Neuronal stem cell (in vitro differentiated cells): ENCODE measurements at regions not wholly inside any gene's neighbourhood (a gene's known extent, or its start where the extent isn't known, plus 50 kb on each side); places are given as distances from the start of the nearest gene placed in this dataset.

Experiments
- DNase-seq: peaks from one replicate; pipeline ENCODE4 v3.0.0-alpha.2; 2013; ENCODE audit warnings: low spot score
- H2AFZ ChIP-seq: one replicate; pipeline ENCODE4 v1.6.1; 2013; ENCODE audit warnings: mild to moderate bottlenecking, low read length, inconsistent platforms
- H2AK5ac ChIP-seq: 2 replicates; pipeline ENCODE4 v1.6.1; 2013; ENCODE audit warnings: low read depth, mild to moderate bottlenecking, inconsistent platforms, low read length, moderate library complexity, mixed read lengths
- H2BK120ac ChIP-seq: 2 replicates; pipeline ENCODE4 v1.6.1; 2013; ENCODE audit warnings: low read depth, mild to moderate bottlenecking, inconsistent platforms, low read length, moderate library complexity, mixed read lengths
- H2BK12ac ChIP-seq: one replicate; pipeline ENCODE4 v1.6.1; 2013; ENCODE audit warnings: low read length, inconsistent platforms
- H2BK15ac ChIP-seq: 2 replicates; pipeline ENCODE4 v1.6.1; 2013; ENCODE audit warnings: mild to moderate bottlenecking, low read length, inconsistent platforms, mixed read lengths
- H2BK5ac ChIP-seq: one replicate; pipeline ENCODE4 v1.6.1; 2013; ENCODE audit warnings: inconsistent platforms, mild to moderate bottlenecking, low read length, moderate library complexity
- H3K14ac ChIP-seq: one replicate; pipeline ENCODE4 v1.6.1; 2013; ENCODE audit warnings: low read length, inconsistent platforms
- H3K18ac ChIP-seq: 2 replicates; pipeline ENCODE4 v1.6.1; 2013; ENCODE audit warnings: low read length, inconsistent platforms
- H3K23ac ChIP-seq: 2 replicates; pipeline ENCODE4 v1.6.1; 2013; ENCODE audit warnings: low read depth, mild to moderate bottlenecking, mixed read lengths, low read length, inconsistent platforms; ENCODE audit not compliant: poor library complexity
- H3K27ac ChIP-seq: replicated peaks from 3 replicates; pipeline ENCODE4 v1.5.1; 2013; ENCODE audit warnings: low read length, inconsistent platforms
- H3K27me3 ChIP-seq, 3 experiments: 2 replicates each; pipeline ENCODE4 v1.6.1; 2013; ENCODE audit warnings: low read length in 3 of 3, mild to moderate bottlenecking in 2 of 3, inconsistent platforms in 1 of 3, low read depth in 1 of 3, mixed read lengths in 1 of 3, moderate library complexity in 1 of 3; ENCODE audit not compliant: control insufficient read depth in 3 of 3, insufficient read depth in 3 of 3
- H3K36me3 ChIP-seq, 2 donors: replicated peaks in 1 of 2; 2 replicates each; pipeline ENCODE4 v1.6.1; 2013; ENCODE audit warnings: low read length in 2 of 2; ENCODE audit not compliant: control insufficient read depth in 2 of 2, insufficient read depth in 2 of 2
- H3K4ac ChIP-seq: 2 replicates; pipeline ENCODE4 v1.6.1; 2013; ENCODE audit warnings: inconsistent platforms, mild to moderate bottlenecking, low read length, moderate library complexity
- H3K4me1 ChIP-seq, 2 donors: 1 replicate in 1 of 2; 2 replicates in 1 of 2; pipeline ENCODE4 v1.6.1; 2013; ENCODE audit warnings: low read length in 2 of 2, low read depth in 1 of 2; ENCODE audit not compliant: control insufficient read depth in 2 of 2, insufficient read depth in 1 of 2
- H3K4me2 ChIP-seq: one replicate; pipeline ENCODE4 v1.6.1; 2013; ENCODE audit warnings: mild to moderate bottlenecking, low read length, inconsistent platforms; ENCODE audit not compliant: insufficient read depth, poor library complexity, severe bottlenecking
- H3K4me3 ChIP-seq, 2 donors: 2 replicates each; pipeline ENCODE4 v1.5.1; 2013; ENCODE audit warnings: low read length in 2 of 2, mild to moderate bottlenecking in 2 of 2, inconsistent platforms in 1 of 2, moderate library complexity in 1 of 2
- H3K79me1 ChIP-seq: one replicate; pipeline ENCODE4 v1.6.1; 2013; ENCODE audit warnings: low read depth, mild to moderate bottlenecking, inconsistent platforms, low read length, moderate library complexity
- H3K9ac ChIP-seq: one replicate; pipeline ENCODE4 v1.6.1; 2013; ENCODE audit warnings: mild to moderate bottlenecking, low read depth, low read length, inconsistent platforms; ENCODE audit not compliant: poor library complexity
- H3K9me3 ChIP-seq, 2 donors: replicated peaks in 1 of 2; 2 replicates each; pipeline versions ENCODE3 to v1.6.1; 2013; ENCODE audit warnings: low read length in 2 of 2, mild to moderate bottlenecking in 2 of 2, inconsistent platforms in 1 of 2, low read depth in 1 of 2, mixed read lengths in 1 of 2, moderate library complexity in 1 of 2; ENCODE audit not compliant: control insufficient read depth in 2 of 2, insufficient read depth in 1 of 2
- H4K8ac ChIP-seq: one replicate; pipeline ENCODE4 v1.6.1; 2013; ENCODE audit warnings: low read depth, mild to moderate bottlenecking, inconsistent platforms, low read length, moderate library complexity
- H4K91ac ChIP-seq: one replicate; pipeline ENCODE4 v1.6.1; 2013; ENCODE audit warnings: low read length, low read depth, mild to moderate bottlenecking, inconsistent platforms; ENCODE audit not compliant: poor library complexity
- WGBS, 2 donors: extraction: QIAGEN DNeasy Blood & Tissue Kit; methylation state at CpG; one replicate each; pipeline ENCODE4 v1.1.7; 2013; ENCODE audit warnings: missing lambda C conversion rate in 2 of 2, mixed read lengths in 1 of 2; ENCODE audit not compliant: insufficient read length in 2 of 2, insufficient replicate concordance in 1 of 2; ENCODE audit errors: extremely low coverage in 2 of 2; 5-methylcytosine and 5-hydroxymethylcytosine counted together

DNA sequence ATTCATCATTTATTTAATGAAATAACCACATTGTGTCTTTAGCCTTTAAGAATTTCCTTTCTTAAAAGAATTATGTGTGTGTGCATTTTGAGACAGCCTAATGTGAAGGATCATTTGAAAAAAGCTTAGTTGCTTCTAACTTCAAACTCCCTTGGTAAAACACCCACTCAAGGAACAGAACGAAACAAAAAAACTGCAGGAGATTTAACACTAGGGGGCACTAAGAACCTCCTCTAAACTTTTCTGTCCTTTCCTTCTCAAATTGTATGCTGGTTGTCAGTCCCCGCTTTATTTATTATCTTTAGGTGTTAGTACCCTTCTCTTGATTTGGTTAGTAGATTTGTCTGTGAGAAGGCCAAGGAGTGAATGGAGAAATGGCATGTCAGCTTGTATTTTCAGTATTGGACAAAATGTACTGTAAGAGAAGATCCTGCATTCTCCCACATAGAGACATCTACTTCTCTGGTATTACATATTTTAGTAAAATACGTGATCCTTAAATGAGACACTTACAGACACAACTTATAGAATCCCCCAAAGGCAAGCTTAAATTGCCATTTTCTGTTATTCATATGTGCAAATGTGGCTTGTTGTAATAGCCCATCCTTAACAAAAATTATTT, 229.7 kb downstream of the MRPS30 start:
- Histone ChIP-seq H3K36me3 (no peaks in the 10 kb centered on the region), H2BK12ac (no peak overlapping the region), H3K9me3 (no peaks in the 10 kb centered on the region), H3K79me1 (no peaks in the 10 kb centered on the region), H3K23ac (no peak overlapping the region), H4K91ac (no peak overlapping the region), H2AFZ (no peak overlapping the region), H2BK5ac (no peak overlapping the region), H3K4me3 (no peak overlapping the region), H3K27me3 (no peaks in the 10 kb centered on the region), H2BK15ac (no peak overlapping the region), H3K4ac (no peak overlapping the region), H2BK120ac (no peak overlapping the region), H3K14ac (no peak overlapping the region), H3K9ac (no peak overlapping the region), H2AK5ac (no peak overlapping the region), H4K8ac (no peak overlapping the region), H3K4me2 (no peak overlapping the region), H3K4me1 (no peaks in the 10 kb centered on the region), H3K18ac (no peak overlapping the region), H3K27ac (no peak overlapping the region)
- peak; percentile 45 for DNase-seq
- no CpG with 5 or more reads among the region's 3 CpGs for WGBS, 2 donors

DNA sequence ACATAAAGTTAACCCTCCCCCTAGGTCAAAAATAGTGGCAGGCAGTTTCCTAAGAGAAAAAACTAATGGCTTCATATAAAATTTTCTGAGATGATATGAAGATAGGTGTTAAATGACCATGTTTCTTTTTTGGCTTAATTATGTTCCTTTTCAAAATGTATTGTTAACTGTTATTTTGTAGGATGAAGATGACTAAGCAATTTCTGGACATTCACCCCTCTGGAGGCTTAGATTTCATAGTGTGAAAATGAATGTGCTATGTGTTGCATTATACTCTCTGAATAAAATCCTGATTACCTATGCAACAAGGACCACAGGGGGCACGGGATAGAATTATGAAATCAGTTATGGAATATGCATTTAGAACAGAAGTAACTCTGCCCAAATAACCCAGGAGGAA, 233.5 kb downstream of the MRPS30 start:
- no peaks in the 10 kb centered on the region for H3K27me3 ChIP-seq
- no peak overlapping the region for H2BK120ac ChIP-seq
- no CpG with 5 or more reads among the region's 1 CpG for WGBS, 2 donors

DNA sequence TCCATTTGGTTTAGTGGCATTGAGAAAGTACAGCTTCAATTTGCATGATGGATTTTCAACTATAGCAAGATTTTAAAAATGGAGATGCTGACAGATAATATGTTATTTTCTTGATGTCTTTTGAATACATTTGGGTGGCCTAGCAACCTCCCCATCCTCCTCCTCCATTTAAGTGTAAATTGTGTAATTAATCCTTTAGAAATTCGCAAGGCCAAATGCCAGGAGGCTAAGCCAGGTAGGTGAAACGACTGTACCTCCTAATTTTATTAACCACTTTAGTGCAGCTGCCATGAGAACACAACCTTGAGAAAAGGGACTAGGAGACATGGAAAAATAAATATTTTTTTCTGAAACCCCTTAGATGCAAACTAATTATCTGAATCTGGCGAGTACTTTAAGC, 248.8 kb downstream of the MRPS30 start:
- Histone ChIP-seq H3K4me3 (no peak overlapping the region), H3K4ac (no peak overlapping the region), H2AFZ (no peak overlapping the region), H2BK12ac (no peak overlapping the region), H3K4me2 (no peak overlapping the region), H3K4me1 (no peaks in the 10 kb centered on the region), H3K9me3 (no peaks in the 10 kb centered on the region), H4K8ac (no peak overlapping the region), H3K18ac (no peak overlapping the region), H3K9ac (no peak overlapping the region), H2AK5ac (no peak overlapping the region), H2BK15ac (no peak overlapping the region), H2BK120ac (no peak overlapping the region), H3K27ac (no peak overlapping the region), H3K79me1 (no peaks in the 10 kb centered on the region), H2BK5ac (no peak overlapping the region), H4K91ac (no peak overlapping the region), H3K23ac (no peak overlapping the region), H3K27me3 (no peaks in the 10 kb centered on the region), H3K36me3 (no peaks in the 10 kb centered on the region), H3K14ac (no peak overlapping the region)
- no CpG with 5 or more reads among the region's 3 CpGs for WGBS, 2 donors
- no peak for DNase-seq

More for the DNA sequence above, 233.5 kb downstream of the MRPS30 start:
- Histone ChIP-seq H3K9me3 (no peaks in the 10 kb centered on the region), H3K4me3 (no peak overlapping the region), H3K4ac (no peak overlapping the region), H3K4me1 (no peaks in the 10 kb centered on the region), H3K18ac (no peak overlapping the region), H2BK15ac (no peak overlapping the region), H3K14ac (no peak overlapping the region), H2BK5ac (no peak overlapping the region), H3K9ac (no peak overlapping the region), H4K91ac (no peak overlapping the region), H3K27ac (no peak overlapping the region), H3K23ac (no peak overlapping the region), H4K8ac (no peak overlapping the region), H3K79me1 (no peaks in the 10 kb centered on the region), H2AFZ (no peak overlapping the region), H3K36me3 (no peaks in the 10 kb centered on the region), H3K4me2 (no peak overlapping the region), H2BK12ac (no peak overlapping the region), H2AK5ac (no peak overlapping the region)
- DNase-seq: no peak

DNA sequence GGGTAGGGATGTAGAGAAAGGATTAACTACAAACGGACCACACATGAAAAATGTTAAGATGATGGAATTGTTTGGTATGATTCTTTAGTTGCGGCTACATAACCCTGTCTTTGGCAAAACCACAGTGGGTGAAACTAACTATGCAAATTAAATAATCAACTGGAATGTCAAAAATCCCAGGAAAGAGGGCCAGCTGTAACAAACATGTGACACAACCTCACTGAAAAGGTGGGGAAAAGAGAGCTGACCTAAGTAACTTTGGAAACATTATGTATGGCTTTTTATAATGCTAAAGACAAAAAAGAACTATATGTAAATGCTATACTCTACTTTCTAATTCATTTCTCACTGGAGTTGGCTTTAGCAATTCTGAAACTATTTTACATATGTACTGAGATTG, 252.0 kb downstream of the MRPS30 start:
- H2BK5ac ChIP-seq: no peak overlapping the region
- H3K4ac ChIP-seq: no peak overlapping the region
- no peak overlapping the region for H3K23ac ChIP-seq
- no peak for DNase-seq
- H3K36me3 ChIP-seq: no peaks in the 10 kb centered on the region
- H3K27me3 ChIP-seq: no peaks in the 10 kb centered on the region
- H3K27ac ChIP-seq: no peak overlapping the region
- no peaks in the 10 kb centered on the region for H3K4me1 ChIP-seq
- H3K9me3 ChIP-seq: no peaks in the 10 kb centered on the region
- no peak overlapping the region for H2BK12ac ChIP-seq
- no peak overlapping the region for H3K4me2 ChIP-seq
- H2BK15ac ChIP-seq: no peak overlapping the region
- no peak overlapping the region for H2AFZ ChIP-seq
- no peak overlapping the region for H2BK120ac ChIP-seq
- no peak overlapping the region for H4K91ac ChIP-seq
- no peak overlapping the region for H3K9ac ChIP-seq
- no peaks in the 10 kb centered on the region for H3K79me1 ChIP-seq
- H3K14ac ChIP-seq: no peak overlapping the region
- WGBS, 2 donors: no CpG with 5 or more reads among the region's 2 CpGs
- H2AK5ac ChIP-seq: no peak overlapping the region
- no peak overlapping the region for H3K4me3 ChIP-seq
- H3K18ac ChIP-seq: no peak overlapping the region
- no peak overlapping the region for H4K8ac ChIP-seq
